ENCODE measurements at regions not wholly inside any gene's neighbourhood (a gene's known extent, or its start where the extent isn't known, plus 50 kb on each side); places are given as distances from the start of the nearest gene placed in this dataset.
"Not testable (repeated sequence)": the region's sequence is repeated elsewhere in the genome, so short reads cannot be mapped to it uniquely, and the experiment has no call there.

- DNase-seq (no peak), ATAC-seq (no peak)
- intact Hi-C loops (cut with micrococcal nuclease) = no loop called here
Measured at GRCh38 chr6:147983581-147984366, 358.9 kb upstream of the SASH1 start.

- no peak for ATAC-seq
- intact Hi-C loops (cut with micrococcal nuclease) = no loop called here
- no peak for DNase-seq
Measured at GRCh38 chr6:147986846-147987245, 355.8 kb upstream of the SASH1 start.

GRCh38 chr6:147990159-147990558, 352.5 kb upstream of the SASH1 start:
- DNase-seq = no peak
- intact Hi-C loops (cut with micrococcal nuclease) = no loop called here
- ATAC-seq = no peak

GRCh38 chr6:147991961-147992360, 350.7 kb upstream of the SASH1 start:
- no peak for ATAC-seq
- intact Hi-C loops (cut with micrococcal nuclease) = no loop called here
- DNase-seq = no peak

- intact Hi-C loops (cut with micrococcal nuclease) = no loop called here
- DNase-seq (no peak), ATAC-seq (no peak)
Measured at GRCh38 chr6:147999001-147999540, 343.6 kb upstream of the SASH1 start.

GRCh38 chr6:148001844-148002642, 340.6 kb upstream of the SASH1 start:
- intact Hi-C loops (cut with micrococcal nuclease) = no loop called here
- no peak for ATAC-seq
- DNase-seq = no peak

GRCh38 chr6:148004651-148005050, 338.0 kb upstream of the SASH1 start:
- no peak for ATAC-seq
- DNase-seq = no peak
- intact Hi-C loops (cut with micrococcal nuclease) = no loop called here

- intact Hi-C loops (cut with micrococcal nuclease) = no loop called here
- ATAC-seq (no peak), DNase-seq (no peak)
Measured at GRCh38 chr6:148005806-148006205, 336.8 kb upstream of the SASH1 start.

- intact Hi-C loops (cut with micrococcal nuclease); ATAC-seq; DNase-seq: not testable (repeated sequence)
Measured at GRCh38 chr6:148010516-148010915, 332.1 kb upstream of the SASH1 start.

- DNase-seq (no peak), ATAC-seq (no peak)
- intact Hi-C loops (cut with micrococcal nuclease) = no loop called here
Measured at GRCh38 chr6:148016013-148016412, 326.6 kb upstream of the SASH1 start.

GRCh38 chr6:148021165-148021564, 321.5 kb upstream of the SASH1 start:
- intact Hi-C loops (cut with micrococcal nuclease) = no loop called here
- DNase-seq (no peak), ATAC-seq (no peak)

GRCh38 chr6:148021699-148022098, 320.9 kb upstream of the SASH1 start:
- intact Hi-C loops (cut with micrococcal nuclease) = no loop called here
- ATAC-seq (no peak), DNase-seq (no peak)

GRCh38 chr6:148022279-148022678, 320.4 kb upstream of the SASH1 start:
- DNase-seq; intact Hi-C loops (cut with micrococcal nuclease); ATAC-seq: not testable (repeated sequence)

- intact Hi-C loops (cut with micrococcal nuclease) = no loop called here
- ATAC-seq (no peak), DNase-seq (no peak)
Measured at GRCh38 chr6:148027201-148027600, 315.4 kb upstream of the SASH1 start.

GRCh38 chr6:148035806-148036390, 306.7 kb upstream of the SASH1 start:
- intact Hi-C loops (cut with micrococcal nuclease) = no loop called here
- DNase-seq (no peak), ATAC-seq (no peak)

GRCh38 chr6:148037496-148037895, 305.1 kb upstream of the SASH1 start:
- DNase-seq (no peak), ATAC-seq (no peak)
- intact Hi-C loops (cut with micrococcal nuclease) = no loop called here

- no peak for ATAC-seq
- intact Hi-C loops (cut with micrococcal nuclease) = no loop called here
- no peak for DNase-seq
Measured at GRCh38 chr6:148041546-148041945, 301.1 kb upstream of the SASH1 start.

- intact Hi-C loops (cut with micrococcal nuclease) = no loop called here
- DNase-seq = no peak
- ATAC-seq = no peak
Measured at GRCh38 chr6:148042536-148042935, 300.1 kb upstream of the SASH1 start.

- intact Hi-C loops (cut with micrococcal nuclease) = no loop called here
- ATAC-seq (no peak), DNase-seq (no peak)
Measured at GRCh38 chr6:148044261-148044751, 298.3 kb upstream of the SASH1 start.

GRCh38 chr6:148044921-148045320, 297.7 kb upstream of the SASH1 start:
- intact Hi-C loops (cut with micrococcal nuclease) = no loop called here
- DNase-seq (no peak), ATAC-seq (no peak)

Data from left ventricle myocardium superior (tissue), 1 donor.